UCSD-AML1 (cell line): ENCODE measurements at regions not wholly inside any gene's neighbourhood (a gene's known extent, or its start where the extent isn't known, plus 50 kb on each side); places are given as distances from the start of the nearest gene placed in this dataset.
A peak's percentile ranks its signal among the peaks of the same experiment; 100 is the strongest.

ENCODE experiments used
- DNase-seq: peaks from one replicate; lab custom pipeline; 2025; ENCODE audit not compliant: unreplicated experiment; lab: John Stamatoyannopoulos, UW

DNA sequence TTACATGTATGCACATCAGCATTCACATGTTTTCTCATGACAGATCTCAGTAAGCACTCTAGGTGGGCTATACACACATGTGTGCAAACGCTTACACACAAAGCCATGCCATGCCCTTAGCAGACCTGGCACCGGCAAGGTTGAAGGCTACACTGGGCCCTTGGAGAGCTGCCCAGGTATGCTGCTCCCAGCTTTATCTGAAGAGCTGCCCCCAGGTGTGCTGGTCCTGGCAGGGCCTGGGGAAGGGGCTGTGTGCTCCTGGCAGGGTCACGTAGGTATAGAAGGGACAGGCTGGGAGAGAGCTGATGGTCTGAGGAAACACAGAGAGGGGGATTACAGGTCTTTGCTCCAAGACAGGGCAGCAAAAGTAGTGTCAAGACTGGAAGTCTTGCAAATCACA, 146.7 kb upstream of the VANGL1 start:
- no peak for DNase-seq

DNA sequence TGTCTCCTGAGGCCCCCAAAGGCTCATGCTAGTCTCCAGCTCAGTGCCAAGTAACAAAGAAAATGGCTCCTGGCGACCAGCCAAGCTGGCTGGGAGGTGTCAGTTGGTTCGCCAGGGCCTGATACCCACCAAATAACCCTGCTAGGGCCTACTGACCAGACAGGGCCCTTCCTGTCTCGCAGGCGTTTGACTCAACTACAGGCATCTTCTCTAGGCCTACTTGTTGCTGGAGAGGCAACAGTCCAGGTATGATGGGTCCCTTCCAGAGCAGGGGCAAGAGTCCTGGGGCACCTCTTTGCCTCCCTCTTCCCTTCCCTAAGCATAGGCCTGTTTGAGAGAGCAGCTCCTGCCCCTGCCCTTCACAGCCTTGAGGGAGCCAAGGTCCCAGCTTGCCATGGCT, 147.9 kb upstream of the VANGL1 start:
- DNase-seq: no peak

GRCh38 chr1:115492880-115493279, 148.9 kb upstream of the VANGL1 start:
- no peak for DNase-seq

- DNase-seq: no peak
Observed at GRCh38 chr1:115492019-115492595, 149.7 kb upstream of the VANGL1 start.

DNA sequence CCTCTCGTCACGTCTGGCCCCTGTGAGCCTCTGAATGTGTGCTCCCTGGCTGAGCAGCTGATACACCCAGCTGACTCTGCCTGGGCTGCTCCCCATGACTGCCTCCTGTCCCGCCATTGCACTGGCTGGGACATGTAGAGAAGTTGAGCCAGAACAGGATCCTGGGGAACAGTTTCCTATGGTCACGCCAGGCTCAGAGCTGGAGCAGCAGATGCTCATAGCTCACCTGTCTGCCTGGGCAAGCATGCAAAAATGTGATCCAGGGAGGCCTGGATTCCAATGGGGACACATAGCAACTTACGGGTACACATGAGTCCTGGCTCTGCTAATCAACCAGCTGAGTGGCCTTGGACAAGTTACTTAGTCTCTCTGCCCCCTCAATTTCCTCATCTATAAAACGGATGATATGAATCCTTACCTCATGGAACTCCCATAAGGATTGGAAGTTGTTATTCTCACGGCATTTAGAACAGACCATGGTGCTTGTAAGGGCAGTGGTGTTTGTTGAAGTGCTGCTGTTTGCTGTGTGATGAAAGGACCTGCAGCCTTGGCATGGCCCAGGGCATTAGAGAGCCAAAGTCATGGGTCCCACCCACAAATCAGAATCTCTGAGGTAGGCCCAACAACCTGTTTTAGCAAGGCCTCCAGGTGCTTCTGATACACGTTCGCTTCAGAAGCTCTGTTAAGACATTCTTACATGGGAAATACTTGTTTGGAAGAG, 150.3 kb upstream of the VANGL1 start:
- no peak for DNase-seq

DNA sequence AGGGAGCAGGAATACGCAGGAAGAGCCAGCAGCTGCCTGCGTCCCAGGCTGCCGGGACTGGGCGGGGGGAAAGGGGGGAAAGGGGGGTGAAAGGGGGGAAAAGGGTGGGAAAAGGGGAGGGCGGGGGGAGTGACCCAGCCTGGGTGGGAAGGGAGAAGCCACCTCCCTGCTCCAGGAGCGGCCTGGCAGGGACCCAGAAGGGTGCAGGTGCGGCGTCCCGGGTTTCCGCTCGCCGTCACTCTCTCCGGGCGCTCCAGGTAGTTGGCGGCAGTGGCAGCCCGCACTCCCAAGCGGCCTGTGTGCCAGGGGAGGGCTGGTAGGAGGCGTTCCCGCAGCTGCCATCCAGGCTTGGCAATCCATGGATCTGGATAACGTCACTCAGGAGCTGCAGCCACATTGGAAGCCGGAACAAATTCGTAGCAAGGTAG, 141.0 kb upstream of the NGF start:
- no peak for DNase-seq

DNA sequence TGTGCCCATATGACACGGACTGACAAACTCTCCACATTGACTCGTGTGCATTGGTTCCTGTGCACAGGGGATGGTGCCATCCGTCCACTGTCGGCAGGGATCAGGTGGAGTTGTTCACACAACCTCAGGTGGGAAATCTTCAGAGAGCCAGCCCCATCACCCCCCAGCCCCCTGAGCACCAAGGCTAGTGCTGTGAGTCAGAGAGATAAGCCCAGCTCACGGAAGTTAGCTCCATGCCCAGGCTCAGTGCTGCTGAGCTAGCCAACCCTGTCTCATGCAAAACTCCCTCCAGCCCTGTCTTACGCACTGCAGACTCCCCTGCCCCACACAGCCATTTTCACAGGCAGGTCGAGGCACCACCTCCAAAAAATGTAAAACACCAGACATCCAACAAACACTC, 139.0 kb upstream of the NGF start:
- DNase-seq: no peak

- peak; percentile 52 for DNase-seq
Observed at GRCh38 chr1:115476616-115477015, 138.6 kb upstream of the NGF start.

DNA sequence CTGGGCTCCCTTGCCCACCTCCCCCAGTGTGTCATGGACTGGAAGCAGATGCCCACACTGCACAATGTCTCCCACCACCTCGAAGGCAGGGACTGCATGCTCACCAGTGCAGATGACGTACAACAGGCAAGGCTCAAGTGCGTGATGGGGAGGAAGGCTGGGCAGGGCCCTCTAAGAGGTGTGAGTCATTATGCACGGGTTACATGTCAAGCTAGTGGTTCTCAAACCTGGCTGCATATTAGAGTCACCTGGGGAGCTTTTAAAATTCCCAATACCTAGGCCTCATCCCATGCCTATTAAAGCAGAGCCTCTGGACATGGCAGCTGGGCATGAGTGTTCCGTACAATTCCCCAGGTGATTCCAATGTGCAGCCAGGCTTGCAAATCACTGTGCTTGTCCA, 137.9 kb upstream of the NGF start:
- DNase-seq: no peak

DNA sequence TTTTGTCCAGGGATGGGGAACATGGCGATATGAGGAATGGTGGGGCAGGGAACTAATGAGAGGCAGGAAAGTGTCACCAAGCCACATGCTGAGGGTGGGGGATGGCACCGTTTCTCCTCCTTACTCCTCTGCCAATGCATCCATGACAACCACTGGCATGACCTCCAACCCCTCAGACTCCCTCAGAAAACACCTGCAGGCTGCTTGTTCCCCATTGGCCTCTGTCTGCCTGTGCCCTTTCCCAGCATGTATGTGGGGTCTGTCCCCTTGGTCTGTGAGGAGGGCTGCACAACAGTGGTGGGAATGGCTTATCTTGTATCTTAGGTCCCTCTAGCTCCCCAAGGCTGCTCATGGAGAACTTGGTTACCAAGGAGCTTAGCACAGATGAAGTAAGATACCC, 137.2 kb upstream of the NGF start:
- no peak for DNase-seq

DNA sequence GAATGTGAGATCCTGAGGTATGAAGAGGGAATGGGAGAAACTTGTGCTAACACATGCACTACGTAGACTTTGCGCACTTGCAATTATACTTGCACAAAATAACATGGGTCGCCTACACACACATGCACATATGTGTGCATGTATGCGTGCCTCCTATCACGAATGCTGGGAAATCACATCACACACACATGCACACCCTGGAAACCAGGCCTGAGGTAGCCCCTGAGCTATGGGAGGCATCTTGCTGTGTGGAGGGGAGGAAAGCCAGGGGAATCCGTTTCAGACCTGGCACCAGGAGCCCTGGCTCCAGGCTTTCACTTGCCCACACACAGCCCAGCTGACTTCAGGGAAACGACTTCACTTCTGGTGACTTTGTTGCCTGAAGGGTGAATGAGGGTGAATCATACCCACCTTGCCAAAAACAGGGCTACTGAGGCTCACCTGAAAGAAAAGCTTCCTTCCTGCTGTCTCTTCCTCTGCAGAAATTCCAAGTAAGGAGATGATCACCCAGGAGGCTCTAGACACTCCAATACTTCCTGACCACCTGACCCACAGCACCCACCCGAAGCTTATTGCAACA, 136.0 kb upstream of the NGF start:
- no peak for DNase-seq

- peak; percentile 81 for DNase-seq
Observed at GRCh38 chr1:115469703-115470476, 131.8 kb upstream of the NGF start.

GRCh38 chr1:115467790-115468189, 129.7 kb upstream of the NGF start:
- no peak for DNase-seq

DNA sequence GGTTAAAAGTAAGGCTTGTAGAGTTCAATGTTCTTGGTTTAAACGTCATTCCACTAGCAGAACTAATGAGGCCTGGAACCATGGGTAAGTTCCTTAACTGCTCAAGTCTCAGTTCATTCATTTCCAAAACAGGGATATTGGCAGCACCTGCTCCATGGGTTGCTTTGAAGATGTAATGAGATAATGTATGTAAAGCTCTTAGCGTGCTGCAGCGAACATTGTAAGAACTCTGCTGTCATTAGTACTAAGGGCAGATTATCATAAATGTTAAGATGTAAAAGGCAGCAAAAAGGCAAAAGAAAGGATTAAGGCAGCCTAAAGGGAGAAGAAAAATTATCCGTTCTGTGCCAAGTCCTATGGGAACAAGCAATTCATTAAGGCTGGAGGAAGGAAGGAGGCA, 129.1 kb upstream of the NGF start:
- DNase-seq: no peak

- DNase-seq: no peak
Observed at GRCh38 chr1:115466433-115466832, 128.4 kb upstream of the NGF start.

DNA sequence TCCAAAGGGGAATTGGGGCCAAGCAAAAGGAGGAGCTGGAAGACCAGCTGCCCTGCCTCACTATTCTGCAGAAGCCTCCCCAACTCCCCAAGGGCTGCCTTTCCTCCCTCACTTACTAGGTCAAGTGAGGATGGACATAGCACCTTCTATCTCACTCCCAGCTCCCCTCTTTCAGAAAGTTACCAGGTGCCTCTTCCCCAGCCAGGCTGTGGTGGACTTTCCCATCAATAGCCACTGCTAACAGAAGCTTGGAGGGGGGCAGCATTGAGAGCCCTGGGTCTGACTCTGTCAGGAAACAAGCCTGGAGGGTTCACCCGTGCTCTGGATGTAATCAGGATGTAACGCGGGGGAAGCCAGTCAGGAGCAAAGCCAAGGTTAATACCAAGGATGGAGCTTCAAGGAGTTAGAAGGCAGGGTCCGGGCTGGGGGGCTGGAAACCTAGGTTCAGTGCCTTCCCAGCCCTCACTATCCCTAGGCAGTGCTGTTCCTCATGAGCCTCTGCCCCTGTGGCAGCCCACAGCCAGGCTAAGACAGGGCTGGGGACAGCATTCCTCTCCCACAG, 127.8 kb upstream of the NGF start:
- DNase-seq: no peak

GRCh38 chr1:115463347-115463746, 125.3 kb upstream of the NGF start:
- no peak for DNase-seq

GRCh38 chr1:115462566-115463076, 124.6 kb upstream of the NGF start:
- DNase-seq: peak; percentile 45

DNA sequence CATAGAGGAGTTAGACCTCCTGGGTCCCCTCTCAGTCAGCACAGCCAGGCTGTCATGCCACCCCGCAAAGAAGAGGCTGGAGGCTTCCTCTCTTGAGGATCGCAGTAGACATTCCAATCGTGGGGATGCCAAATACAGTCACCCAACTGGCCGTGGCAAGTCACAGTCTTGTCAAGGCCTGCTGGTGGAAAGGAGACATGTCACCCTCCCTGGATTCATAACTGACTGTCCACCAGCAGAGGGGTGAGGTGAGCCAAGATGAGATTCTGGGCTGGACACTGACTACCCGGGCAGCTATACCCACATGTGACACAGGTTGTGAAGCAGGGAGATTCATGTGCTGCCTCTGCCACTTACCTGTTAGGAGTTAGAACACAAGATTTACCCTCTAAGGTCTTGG, 123.5 kb upstream of the NGF start:
- no peak for DNase-seq

GRCh38 chr1:115459161-115459560, 121.1 kb upstream of the NGF start:
- no peak for DNase-seq

DNA sequence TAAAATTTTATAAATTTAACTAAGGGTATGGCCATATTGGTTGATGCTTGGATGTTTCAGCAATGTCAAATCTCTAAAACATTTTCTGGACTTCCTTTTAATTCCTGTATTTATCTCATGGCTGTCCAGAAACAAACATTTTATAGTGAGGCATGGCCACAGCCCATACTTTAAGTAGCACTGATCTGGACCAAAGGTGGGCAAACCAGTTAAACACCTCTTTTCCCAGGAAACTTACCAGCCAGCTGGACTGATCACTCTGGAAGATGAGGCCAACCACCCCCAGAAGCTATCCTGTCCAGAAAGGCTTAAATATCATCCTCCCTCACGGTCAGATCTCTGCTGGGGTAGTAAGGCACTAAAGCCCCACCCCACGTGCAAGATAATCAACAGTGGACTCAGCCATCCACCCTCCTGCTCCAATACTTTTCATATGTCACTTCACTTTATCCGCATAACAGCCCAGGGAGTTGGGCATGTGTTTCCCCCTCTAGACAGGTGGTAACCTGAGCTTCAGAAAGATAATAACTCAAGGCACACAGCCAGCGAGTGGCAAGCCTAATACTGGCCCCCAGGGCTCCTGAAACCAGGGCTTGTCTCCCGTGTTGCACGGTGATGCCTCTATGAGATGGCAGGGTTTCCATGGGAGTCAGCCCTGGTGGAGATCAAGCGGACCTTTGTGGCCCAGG, 120.5 kb upstream of the NGF start:
- DNase-seq: no peak
